ENCODE measurements at regions not wholly inside any gene's neighbourhood (a gene's known extent, or its start where the extent isn't known, plus 50 kb on each side); places are given as distances from the start of the nearest gene placed in this dataset.

DNA sequence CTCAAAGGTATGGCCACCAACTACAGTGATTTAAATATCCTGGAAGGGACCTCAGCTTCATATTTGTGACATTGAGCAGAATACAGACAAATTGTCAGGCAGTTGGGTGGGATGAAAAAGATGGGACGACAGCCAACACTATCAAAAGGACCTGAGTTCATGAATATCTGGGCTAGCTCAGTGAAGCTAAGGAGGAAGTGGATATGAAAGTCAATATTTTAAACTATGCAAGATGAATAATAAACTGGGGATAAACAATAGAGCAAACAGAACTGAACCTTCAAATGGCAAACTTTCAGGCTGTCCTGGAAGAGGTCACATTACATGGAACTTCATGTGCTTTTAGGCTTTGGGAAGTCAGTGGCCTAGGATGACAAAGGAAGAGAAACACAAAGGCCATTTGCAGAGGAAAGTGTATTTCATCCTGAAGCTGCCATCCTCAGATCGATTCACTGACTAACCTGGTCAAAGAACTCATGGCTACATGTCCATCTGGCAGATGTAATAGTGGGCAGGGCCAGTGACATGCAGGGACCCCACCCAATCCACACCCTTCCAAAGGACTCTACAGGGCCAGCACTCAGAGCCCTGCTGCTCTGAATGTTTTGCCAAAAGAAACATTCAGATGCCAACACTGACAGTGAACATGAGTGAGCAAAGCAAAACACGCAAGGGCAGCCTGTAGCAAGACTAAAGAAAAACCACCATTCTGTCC lies 175.7 kb downstream of the ETAA1 start:
- peak; percentile 21 for FAIRE-seq
- peaks cover 6% of the 10 kb centered on the region for H3K4me1 ChIP-seq (ENCODE audit: control insufficient read depth, extremely low read depth, insufficient read depth, low read length)
- H4K20me1 ChIP-seq (replicated peaks; ENCODE audit: control insufficient read depth, extremely low read depth, insufficient read depth, low read length), result no peaks in the 10 kb centered on the region
- dilution Hi-C loops (cut with MboI; ENCODE audit: extremely low pct_ligation_motif_present, low sequenced_read_pairs), result no loop called here
- intact Hi-C loops (cut with micrococcal nuclease), result no loop called here
- BruUV-seq (replicated peaks), result no TSS peak
- no peak overlapping the region for H2AFZ ChIP-seq (ENCODE audit: low read depth, low read length)
- H3K9me1 ChIP-seq (replicated peaks; ENCODE audit: control insufficient read depth, extremely low read depth, insufficient read depth, low read length), result no peaks in the 10 kb centered on the region
- no peak overlapping the region for H3K9ac ChIP-seq (replicated peaks; ENCODE audit: extremely low read depth, insufficient read depth, low read length)
- H3K27ac ChIP-seq (ENCODE audit: insufficient read depth, low read depth, low read length), result no peak overlapping the region
- H3K79me2 ChIP-seq (ENCODE audit: control insufficient read depth, insufficient read depth, low read length), result no peaks in the 10 kb centered on the region
- H3K9me3 ChIP-seq (replicated peaks; ENCODE audit: control insufficient read depth, insufficient read depth, low read length), result no peaks in the 10 kb centered on the region
- ChIA-PET POLR2A (no interaction called here), CTCF (interaction anchor here (1.0 kb wide), 1 partner anchor 93 kb away, joined by 3 read pairs; no protein-coding TSS in a partner anchor)
- no peak overlapping the region for H3K4me2 ChIP-seq (ENCODE audit: insufficient read depth, low read length)
- H3K36me3 ChIP-seq (ENCODE audit: control insufficient read depth in 2 of 2, extremely low read depth in 1 of 2, insufficient read depth in 2 of 2, low read length in 2 of 2), result no peaks in the 10 kb centered on the region
- DNase-seq (ENCODE audit: low read depth, low spot score), result no peak
- no peaks in the 10 kb centered on the region for H3K27me3 ChIP-seq (ENCODE audit: control insufficient read depth in 2 of 2, insufficient read depth in 2 of 2, low read length in 2 of 2)
- no peak overlapping the region for H3K4me3 ChIP-seq (replicated peaks in 1 of 3; ENCODE audit: insufficient read depth in 1 of 3, low read depth in 1 of 3, low read length in 3 of 3)
- TF ChIP-seq FOS (IDR thresholded peaks at IDR 0.05; ENCODE audit: borderline replicate concordance, insufficient read depth, low read length), result no peak
- no peak for TF ChIP-seq GATA2 (IDR thresholded peaks at IDR 0.05; ENCODE audit: insufficient read depth, insufficient read length, low read depth, low read length)
- TF ChIP-seq POLR2AphosphoS5 (IDR thresholded peaks at IDR 0.05; ENCODE audit: insufficient read depth, low read depth, low read length), result no peak
- TF ChIP-seq EZH2 (IDR thresholded peaks at IDR 0.05; ENCODE audit: borderline replicate concordance, low read depth, low read length, severe bottlenecking), result no peak
- no peak for TF ChIP-seq MYC (IDR thresholded peaks at IDR 0.05; ENCODE audit: low read depth, low read length)
- no peak for TF ChIP-seq JUN (IDR thresholded peaks at IDR 0.05; ENCODE audit: borderline replicate concordance, insufficient read depth, insufficient read length, low read depth)
- TF ChIP-seq POLR2A (IDR thresholded peaks at IDR 0.05; ENCODE audit: low read depth, low read length), result no peak
- TF ChIP-seq, protein P1, sequence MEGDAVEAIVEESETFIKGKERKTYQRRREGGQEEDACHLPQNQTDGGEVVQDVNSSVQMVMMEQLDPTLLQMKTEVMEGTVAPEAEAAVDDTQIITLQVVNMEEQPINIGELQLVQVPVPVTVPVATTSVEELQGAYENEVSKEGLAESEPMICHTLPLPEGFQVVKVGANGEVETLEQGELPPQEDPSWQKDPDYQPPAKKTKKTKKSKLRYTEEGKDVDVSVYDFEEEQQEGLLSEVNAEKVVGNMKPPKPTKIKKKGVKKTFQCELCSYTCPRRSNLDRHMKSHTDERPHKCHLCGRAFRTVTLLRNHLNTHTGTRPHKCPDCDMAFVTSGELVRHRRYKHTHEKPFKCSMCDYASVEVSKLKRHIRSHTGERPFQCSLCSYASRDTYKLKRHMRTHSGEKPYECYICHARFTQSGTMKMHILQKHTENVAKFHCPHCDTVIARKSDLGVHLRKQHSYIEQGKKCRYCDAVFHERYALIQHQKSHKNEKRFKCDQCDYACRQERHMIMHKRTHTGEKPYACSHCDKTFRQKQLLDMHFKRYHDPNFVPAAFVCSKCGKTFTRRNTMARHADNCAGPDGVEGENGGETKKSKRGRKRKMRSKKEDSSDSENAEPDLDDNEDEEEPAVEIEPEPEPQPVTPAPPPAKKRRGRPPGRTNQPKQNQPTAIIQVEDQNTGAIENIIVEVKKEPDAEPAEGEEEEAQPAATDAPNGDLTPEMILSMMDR (IDR thresholded peaks at IDR 0.05; ENCODE audit: extremely low read depth in 1 of 2, insufficient read depth in 1 of 2, low read depth in 1 of 2, low read length in 2 of 2), result no peak
- TF ChIP-seq, protein P2, sequence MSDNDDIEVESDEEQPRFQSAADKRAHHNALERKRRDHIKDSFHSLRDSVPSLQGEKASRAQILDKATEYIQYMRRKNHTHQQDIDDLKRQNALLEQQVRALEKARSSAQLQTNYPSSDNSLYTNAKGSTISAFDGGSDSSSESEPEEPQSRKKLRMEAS (IDR thresholded peaks at IDR 0.05; ENCODE audit: insufficient read depth, insufficient read length), result no peak
